Effector CD4-positive, alpha-beta T cell (primary cell): ENCODE measurements at regions not wholly inside any gene's neighbourhood (a gene's known extent, or its start where the extent isn't known, plus 50 kb on each side); places are given as distances from the start of the nearest gene placed in this dataset.

ENCODE experiments used
- DNase-seq: peaks from one replicate; pipeline ENCODE4 v3.0.0-alpha.2; 2020

GRCh38 chr3:21138085-21138484, 612.9 kb downstream of the ZNF385D start:
- DNase-seq = no peak

GRCh38 chr3:21132896-21133295, 618.1 kb downstream of the ZNF385D start:
- DNase-seq = no peak

- no peak for DNase-seq
These were observed 630.2 kb downstream of the ZNF385D start for GRCh38 chr3:21120826-21121225.

GRCh38 chr3:21117370-21117769, 633.6 kb downstream of the ZNF385D start:
- no peak for DNase-seq

GRCh38 chr3:21109056-21109455, 642.0 kb downstream of the ZNF385D start:
- DNase-seq = no peak

- DNase-seq = no peak
These were observed 645.2 kb downstream of the ZNF385D start for GRCh38 chr3:21105784-21106183.

GRCh38 chr3:21100656-21101359, 650.2 kb downstream of the ZNF385D start:
- no peak for DNase-seq

GRCh38 chr3:21094686-21095085, 656.3 kb downstream of the ZNF385D start:
- DNase-seq = no peak

GRCh38 chr3:21073561-21073960, 677.4 kb downstream of the ZNF385D start:
- no peak for DNase-seq

- DNase-seq = no peak
These were observed 683.8 kb downstream of the ZNF385D start for GRCh38 chr3:21067031-21067813.

GRCh38 chr3:21062831-21063294, 688.1 kb downstream of the ZNF385D start:
- DNase-seq = no peak

GRCh38 chr3:21059404-21059803, 691.6 kb downstream of the ZNF385D start:
- DNase-seq = no peak

- no peak for DNase-seq
These were observed 694.7 kb downstream of the ZNF385D start for GRCh38 chr3:21056293-21056692.

GRCh38 chr3:21055015-21055414, 696.0 kb downstream of the ZNF385D start:
- DNase-seq = no peak

GRCh38 chr3:21054064-21054463, 696.9 kb downstream of the ZNF385D start:
- DNase-seq = no peak

- DNase-seq = no peak
These were observed 701.5 kb downstream of the ZNF385D start for GRCh38 chr3:21049334-21050062.

GRCh38 chr3:21043139-21043538, 707.9 kb downstream of the ZNF385D start:
- no peak for DNase-seq

- no peak for DNase-seq
These were observed 708.8 kb downstream of the ZNF385D start for GRCh38 chr3:21042184-21042583.

GRCh38 chr3:21041621-21042020, 709.4 kb downstream of the ZNF385D start:
- DNase-seq = no peak

- DNase-seq = no peak
These were observed 714.1 kb downstream of the ZNF385D start for GRCh38 chr3:21036888-21037287.

- DNase-seq = no peak
These were observed 722.6 kb downstream of the ZNF385D start for GRCh38 chr3:21028412-21028811.

GRCh38 chr3:21024563-21024962, 726.4 kb downstream of the ZNF385D start:
- DNase-seq = no peak

- DNase-seq = no peak
These were observed 730.3 kb downstream of the ZNF385D start for GRCh38 chr3:21020681-21021080.

- no peak for DNase-seq
These were observed 731.0 kb downstream of the ZNF385D start for GRCh38 chr3:21020043-21020442.
